ENCODE measurements at regions not wholly inside any gene's neighbourhood (a gene's known extent, or its start where the extent isn't known, plus 50 kb on each side); places are given as distances from the start of the nearest gene placed in this dataset.
A peak's percentile ranks its signal among the peaks of the same experiment; 100 is the strongest.

DNA sequence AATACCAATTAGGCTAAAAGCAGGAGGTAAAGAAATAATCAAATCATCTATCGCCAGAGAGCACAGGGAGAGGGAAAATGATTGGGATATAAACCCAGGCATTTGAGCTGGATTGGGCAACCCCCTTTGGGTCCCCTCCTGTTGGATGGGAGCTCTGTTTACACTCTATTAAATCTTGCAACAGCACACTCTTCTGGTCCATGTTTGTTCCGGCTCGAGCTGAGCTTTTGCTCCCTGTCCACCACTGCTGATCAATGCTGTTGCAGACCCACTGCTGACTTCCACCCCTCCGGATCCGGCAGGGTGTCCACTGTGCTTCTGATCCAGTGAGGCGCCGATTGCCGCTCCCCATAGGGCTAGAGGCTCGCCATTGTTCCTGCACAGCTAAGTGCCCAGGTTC lies 493.8 kb downstream of the MATN1 start (continued):
- TF ChIP-seq, protein P1, sequence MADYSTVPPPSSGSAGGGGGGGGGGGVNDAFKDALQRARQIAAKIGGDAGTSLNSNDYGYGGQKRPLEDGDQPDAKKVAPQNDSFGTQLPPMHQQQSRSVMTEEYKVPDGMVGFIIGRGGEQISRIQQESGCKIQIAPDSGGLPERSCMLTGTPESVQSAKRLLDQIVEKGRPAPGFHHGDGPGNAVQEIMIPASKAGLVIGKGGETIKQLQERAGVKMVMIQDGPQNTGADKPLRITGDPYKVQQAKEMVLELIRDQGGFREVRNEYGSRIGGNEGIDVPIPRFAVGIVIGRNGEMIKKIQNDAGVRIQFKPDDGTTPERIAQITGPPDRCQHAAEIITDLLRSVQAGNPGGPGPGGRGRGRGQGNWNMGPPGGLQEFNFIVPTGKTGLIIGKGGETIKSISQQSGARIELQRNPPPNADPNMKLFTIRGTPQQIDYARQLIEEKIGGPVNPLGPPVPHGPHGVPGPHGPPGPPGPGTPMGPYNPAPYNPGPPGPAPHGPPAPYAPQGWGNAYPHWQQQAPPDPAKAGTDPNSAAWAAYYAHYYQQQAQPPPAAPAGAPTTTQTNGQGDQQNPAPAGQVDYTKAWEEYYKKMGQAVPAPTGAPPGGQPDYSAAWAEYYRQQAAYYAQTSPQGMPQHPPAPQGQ (CRISPR knock-in tag; IDR thresholded peaks at IDR 0.05; ENCODE audit: borderline replicate concordance): no peak
- TF ChIP-seq YEATS4 (CRISPR knock-in tag; IDR thresholded peaks at IDR 0.05; ENCODE audit: borderline replicate concordance) (no peak), HOXA9 (CRISPR knock-in tag; IDR thresholded peaks at IDR 0.05; ENCODE audit: borderline replicate concordance) (no peak), BRCA1 (CRISPR knock-in tag; IDR thresholded peaks at IDR 0.05) (no peak), SKIL (CRISPR knock-in tag; IDR thresholded peaks at IDR 0.05; ENCODE audit: borderline replicate concordance) (no peak), ZNF691 (CRISPR knock-in tag; IDR thresholded peaks at IDR 0.05; ENCODE audit: borderline replicate concordance, low read depth) (no peak), ZNF333 (CRISPR knock-in tag; IDR thresholded peaks at IDR 0.05; ENCODE audit: borderline replicate concordance) (no peak), ZSCAN9 (CRISPR knock-in tag; IDR thresholded peaks at IDR 0.05; ENCODE audit: borderline replicate concordance) (no peak), ZNF44 (CRISPR knock-in tag; IDR thresholded peaks at IDR 0.05) (no peak), EZH2 (conservative IDR thresholded peaks at IDR 0.05; ENCODE audit: low read depth, low read length) (no peak), TAF1 (CRISPR knock-in tag; IDR thresholded peaks at IDR 0.05) (no peak), KLF11 (CRISPR knock-in tag; IDR thresholded peaks at IDR 0.05) (no peak), BORCS8-MEF2B (CRISPR knock-in tag; IDR thresholded peaks at IDR 0.05) (no peak), ZNF720 (CRISPR knock-in tag; IDR thresholded peaks at IDR 0.05) (no peak), CEBPB (IDR thresholded peaks at IDR 0.05; ENCODE audit: borderline replicate concordance, low read depth, low read length) (peak; percentile 88), MED1 (CRISPR knock-in tag; IDR thresholded peaks at IDR 0.05) (peak; percentile 61), ZNF792 (CRISPR knock-in tag; IDR thresholded peaks at IDR 0.05) (no peak), MNT (IDR thresholded peaks at IDR 0.05) (no peak)
- TF ChIP-seq, protein P2, sequence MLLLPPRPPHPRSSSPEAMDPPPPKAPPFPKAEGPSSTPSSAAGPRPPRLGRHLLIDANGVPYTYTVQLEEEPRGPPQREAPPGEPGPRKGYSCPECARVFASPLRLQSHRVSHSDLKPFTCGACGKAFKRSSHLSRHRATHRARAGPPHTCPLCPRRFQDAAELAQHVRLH (CRISPR knock-in tag; IDR thresholded peaks at IDR 0.05; ENCODE audit: borderline replicate concordance, low read depth): no peak
- TF ChIP-seq, protein P3, sequence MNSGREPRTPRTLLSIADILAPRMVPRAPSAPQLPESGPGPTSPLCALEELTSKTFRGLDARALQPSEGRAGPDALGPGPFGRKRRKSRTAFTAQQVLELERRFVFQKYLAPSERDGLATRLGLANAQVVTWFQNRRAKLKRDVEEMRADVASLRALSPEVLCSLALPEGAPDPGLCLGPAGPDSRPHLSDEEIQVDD (CRISPR knock-in tag; IDR thresholded peaks at IDR 0.05; ENCODE audit: borderline replicate concordance): no peak
- TF ChIP-seq, protein P4, sequence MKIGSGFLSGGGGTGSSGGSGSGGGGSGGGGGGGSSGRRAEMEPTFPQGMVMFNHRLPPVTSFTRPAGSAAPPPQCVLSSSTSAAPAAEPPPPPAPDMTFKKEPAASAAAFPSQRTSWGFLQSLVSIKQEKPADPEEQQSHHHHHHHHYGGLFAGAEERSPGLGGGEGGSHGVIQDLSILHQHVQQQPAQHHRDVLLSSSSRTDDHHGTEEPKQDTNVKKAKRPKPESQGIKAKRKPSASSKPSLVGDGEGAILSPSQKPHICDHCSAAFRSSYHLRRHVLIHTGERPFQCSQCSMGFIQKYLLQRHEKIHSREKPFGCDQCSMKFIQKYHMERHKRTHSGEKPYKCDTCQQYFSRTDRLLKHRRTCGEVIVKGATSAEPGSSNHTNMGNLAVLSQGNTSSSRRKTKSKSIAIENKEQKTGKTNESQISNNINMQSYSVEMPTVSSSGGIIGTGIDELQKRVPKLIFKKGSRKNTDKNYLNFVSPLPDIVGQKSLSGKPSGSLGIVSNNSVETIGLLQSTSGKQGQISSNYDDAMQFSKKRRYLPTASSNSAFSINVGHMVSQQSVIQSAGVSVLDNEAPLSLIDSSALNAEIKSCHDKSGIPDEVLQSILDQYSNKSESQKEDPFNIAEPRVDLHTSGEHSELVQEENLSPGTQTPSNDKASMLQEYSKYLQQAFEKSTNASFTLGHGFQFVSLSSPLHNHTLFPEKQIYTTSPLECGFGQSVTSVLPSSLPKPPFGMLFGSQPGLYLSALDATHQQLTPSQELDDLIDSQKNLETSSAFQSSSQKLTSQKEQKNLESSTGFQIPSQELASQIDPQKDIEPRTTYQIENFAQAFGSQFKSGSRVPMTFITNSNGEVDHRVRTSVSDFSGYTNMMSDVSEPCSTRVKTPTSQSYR (CRISPR knock-in tag; IDR thresholded peaks at IDR 0.05; ENCODE audit: borderline replicate concordance): no peak
